ENCODE measurements at regions not wholly inside any gene's neighbourhood (a gene's known extent, or its start where the extent isn't known, plus 50 kb on each side); places are given as distances from the start of the nearest gene placed in this dataset.
A peak's percentile ranks its signal among the peaks of the same experiment; 100 is the strongest.
"Not testable (repeated sequence)": the region's sequence is repeated elsewhere in the genome, so short reads cannot be mapped to it uniquely, and the experiment has no call there.

- DNase-seq: not testable (repeated sequence)
Observed at GRCh38 chr9:62877987-62878386, 1688.2 kb downstream of the SPATA31A7 start.

GRCh38 chr9:62880453-62880852 is 1690.6 kb downstream of the SPATA31A7 start:
- DNase-seq: not testable (repeated sequence)

GRCh38 chr9:62880971-62881370 is 1691.1 kb downstream of the SPATA31A7 start:
- DNase-seq: not testable (repeated sequence)

DNA sequence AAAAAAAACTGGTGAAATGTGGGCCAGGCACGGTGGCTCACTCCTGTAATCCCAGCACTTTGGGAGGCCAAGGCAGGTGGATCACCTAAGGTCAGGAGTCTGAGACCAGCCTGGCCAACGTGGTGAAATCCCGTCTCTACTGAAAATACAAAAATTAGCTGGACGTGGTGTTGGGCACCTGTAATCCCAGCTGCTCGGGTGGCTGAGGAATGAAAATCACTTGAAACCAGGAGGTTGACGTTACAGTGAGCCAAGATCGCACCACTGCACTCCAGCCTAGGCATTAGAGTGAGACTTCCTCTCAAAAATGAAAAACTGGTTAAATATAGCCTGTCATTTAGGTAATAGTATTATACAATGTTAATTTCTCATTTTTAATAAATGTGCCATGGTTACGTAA is 1692.0 kb downstream of the SPATA31A7 start:
- not testable (repeated sequence) for DNase-seq

GRCh38 chr9:62882717-62883116 is 1692.9 kb downstream of the SPATA31A7 start:
- DNase-seq: not testable (repeated sequence)

DNA sequence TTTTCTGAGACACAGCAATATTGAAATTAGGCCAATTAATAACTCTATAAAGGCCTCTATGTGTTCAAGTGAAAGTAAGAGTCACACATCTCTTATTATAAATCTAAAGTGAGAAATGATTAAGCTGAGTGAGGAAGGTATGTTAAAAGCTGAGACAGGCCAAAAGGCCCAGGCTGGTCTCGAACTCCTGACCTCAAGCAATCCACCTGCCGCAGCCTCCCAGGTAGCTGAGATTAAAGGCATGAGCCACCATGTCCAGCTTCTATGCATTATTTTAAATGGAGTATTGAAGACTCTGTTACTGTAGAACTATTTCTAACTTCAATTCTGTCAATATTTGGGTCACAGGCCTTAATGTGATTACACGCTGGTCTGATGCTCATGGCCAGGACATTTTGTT is 1706.9 kb downstream of the SPATA31A7 start:
- not testable (repeated sequence) for DNase-seq

GRCh38 chr9:62897411-62898225 is 1707.8 kb downstream of the SPATA31A7 start:
- DNase-seq: peak; percentile 84

DNA sequence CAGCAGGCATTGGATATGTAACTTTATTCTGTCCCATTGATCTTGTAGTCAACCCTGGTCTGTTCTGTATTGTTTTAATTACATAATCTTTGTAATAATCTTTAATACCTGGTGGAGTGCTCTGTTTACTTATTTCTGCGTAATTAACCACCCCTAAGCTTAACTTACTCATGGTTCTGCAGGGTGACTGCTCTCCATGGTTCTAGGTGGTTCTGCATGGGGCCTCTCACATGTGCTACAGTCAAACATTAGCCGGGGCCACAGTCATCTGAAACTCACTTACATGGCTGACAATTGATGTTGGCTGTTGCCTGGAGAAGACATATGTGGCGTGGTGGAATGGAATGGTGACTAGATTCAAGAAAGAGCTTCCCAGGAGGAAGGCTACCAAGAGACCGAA is 1709.8 kb downstream of the SPATA31A7 start:
- not testable (repeated sequence) for DNase-seq

GRCh38 chr9:62904061-62904460 is 1714.2 kb downstream of the SPATA31A7 start:
- not testable (repeated sequence) for DNase-seq

DNA sequence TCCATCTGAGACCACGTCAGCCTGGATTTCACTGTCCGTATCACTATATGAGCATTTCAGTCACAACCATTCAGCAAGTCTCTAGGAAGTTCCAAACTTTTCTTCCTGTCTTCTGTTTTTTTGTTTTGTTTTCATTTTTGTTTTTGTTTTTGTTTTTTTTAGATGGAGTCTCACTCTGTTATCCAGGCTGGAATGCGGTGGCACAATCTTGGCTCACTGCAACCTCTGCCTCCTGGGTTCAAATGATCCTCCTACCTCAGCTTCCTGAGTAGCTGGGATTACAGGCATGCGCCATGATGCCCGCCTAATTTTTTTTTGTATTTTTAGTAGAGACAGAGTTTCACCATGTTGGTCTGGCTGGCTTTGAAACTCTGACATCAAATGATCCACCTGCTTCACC is 1715.9 kb downstream of the SPATA31A7 start:
- DNase-seq: not testable (repeated sequence)

GRCh38 chr9:62907866-62908265 is 1718.0 kb downstream of the SPATA31A7 start:
- not testable (repeated sequence) for DNase-seq

GRCh38 chr9:62908271-62908670 is 1718.4 kb downstream of the SPATA31A7 start:
- DNase-seq: not testable (repeated sequence)

- not testable (repeated sequence) for DNase-seq
Observed at GRCh38 chr9:62909447-62909846, 1719.6 kb downstream of the SPATA31A7 start.

- not testable (repeated sequence) for DNase-seq
Observed at GRCh38 chr9:62912278-62912677, 1722.4 kb downstream of the SPATA31A7 start.

- not testable (repeated sequence) for DNase-seq
Observed at GRCh38 chr9:62915168-62915567, 1725.3 kb downstream of the SPATA31A7 start.

GRCh38 chr9:62915661-62916060 is 1725.8 kb downstream of the SPATA31A7 start:
- DNase-seq: not testable (repeated sequence)

DNA sequence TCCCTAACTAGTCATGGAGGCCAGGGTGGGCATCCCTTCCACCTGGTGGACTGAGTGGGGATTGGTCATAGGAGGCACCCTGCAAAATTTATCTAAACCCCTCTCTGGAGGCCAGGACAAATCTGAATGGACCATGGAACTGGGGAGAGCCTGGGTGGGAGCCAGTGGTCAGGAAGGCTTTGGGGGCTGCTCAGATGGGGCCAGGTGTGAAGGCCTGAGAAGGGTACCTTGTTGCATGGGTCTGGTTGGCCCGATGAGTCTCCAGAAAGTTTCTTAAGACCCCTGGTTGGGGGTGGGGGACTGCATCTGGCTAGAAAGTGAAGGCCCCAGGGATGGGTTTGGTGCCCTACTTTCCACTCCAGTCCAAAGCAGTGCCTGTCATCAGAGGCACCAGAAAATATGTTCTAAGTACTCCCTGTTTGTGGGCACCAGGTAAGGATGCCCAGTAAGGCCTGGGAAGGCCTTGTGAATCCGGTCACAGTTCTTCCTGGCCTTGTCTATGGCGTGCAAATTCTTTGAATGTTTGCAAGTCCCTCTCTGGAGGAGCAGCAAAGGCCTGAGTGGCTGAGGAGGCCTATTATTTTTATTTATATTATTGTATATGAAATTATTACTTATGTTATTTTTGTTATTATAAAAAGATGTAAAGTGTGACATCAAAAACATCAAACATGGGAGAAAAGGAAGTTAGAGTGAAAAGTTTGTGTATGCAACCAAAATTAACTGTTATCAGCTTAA is 1729.0 kb downstream of the SPATA31A7 start:
- not testable (repeated sequence) for DNase-seq

DNA sequence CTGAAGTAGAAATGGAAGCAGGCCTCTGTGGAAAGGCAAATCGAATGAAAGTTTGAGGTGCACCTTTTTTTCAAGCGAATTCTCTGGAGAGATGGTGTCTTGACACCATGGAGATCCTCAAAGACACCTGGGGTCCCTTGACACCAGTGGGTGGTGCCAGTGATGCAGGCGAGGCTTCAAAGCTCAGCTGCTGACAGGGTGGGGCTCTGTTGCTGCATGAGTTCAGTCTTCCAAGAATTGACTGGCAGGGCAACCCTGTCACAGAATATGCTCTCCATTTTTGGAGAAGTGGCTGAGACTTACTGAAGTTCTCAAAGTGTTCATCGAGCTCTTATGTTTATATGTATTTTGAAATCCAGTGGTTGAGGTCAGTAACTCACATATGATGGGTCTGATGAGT is 1741.6 kb downstream of the SPATA31A7 start:
- not testable (repeated sequence) for DNase-seq

- not testable (repeated sequence) for DNase-seq
Observed at GRCh38 chr9:62952840-62953239, 1763.0 kb downstream of the SPATA31A7 start.

Data from CD4-positive, alpha-beta T cell treated with Interleukin-15 for 1 hour (primary cell).